CD4-positive, alpha-beta T cell treated with Interleukin-21 for 1 hour (primary cell): ENCODE measurements at regions not wholly inside any gene's neighbourhood (a gene's known extent, or its start where the extent isn't known, plus 50 kb on each side); places are given as distances from the start of the nearest gene placed in this dataset.
"Not testable (repeated sequence)": the region's sequence is repeated elsewhere in the genome, so short reads cannot be mapped to it uniquely, and the experiment has no call there.

Source experiments
- DNase-seq: peaks from one replicate; pipeline ENCODE4 v3.0.0-alpha.2; 2020

DNA sequence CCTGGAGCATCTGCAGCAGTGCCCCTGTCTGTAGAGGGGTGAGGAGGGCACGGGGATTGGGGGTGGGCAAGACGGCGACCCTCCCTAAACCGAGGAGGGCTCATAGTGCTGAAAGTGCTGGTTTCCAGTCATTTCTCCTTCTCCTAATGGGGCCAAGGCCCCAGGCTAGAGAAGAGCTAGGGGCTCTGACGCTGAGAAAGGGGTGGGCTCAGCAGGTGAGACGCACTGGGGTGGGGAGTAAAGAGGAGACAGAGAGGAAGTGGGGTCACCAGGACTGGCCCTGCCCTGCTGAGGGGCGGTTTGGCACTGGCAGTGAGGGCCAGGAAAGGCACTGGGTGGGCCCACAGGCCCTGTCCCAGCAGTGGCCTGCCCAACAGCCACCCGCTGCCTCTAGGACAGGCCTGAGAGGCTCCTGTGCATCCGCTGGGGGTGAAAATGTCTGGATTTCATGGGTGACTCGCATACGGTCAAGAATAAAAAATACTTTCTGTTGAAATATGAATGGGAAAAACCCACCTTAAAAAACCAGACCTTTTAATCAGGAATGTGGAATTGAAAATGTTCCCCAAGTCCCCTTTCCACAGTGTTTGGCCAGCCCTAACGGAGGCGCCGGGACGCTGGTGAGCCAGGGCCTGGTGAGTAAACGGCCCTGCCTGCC lies 122.4 kb upstream of the SMURF2 start:
- DNase-seq: no peak

DNA sequence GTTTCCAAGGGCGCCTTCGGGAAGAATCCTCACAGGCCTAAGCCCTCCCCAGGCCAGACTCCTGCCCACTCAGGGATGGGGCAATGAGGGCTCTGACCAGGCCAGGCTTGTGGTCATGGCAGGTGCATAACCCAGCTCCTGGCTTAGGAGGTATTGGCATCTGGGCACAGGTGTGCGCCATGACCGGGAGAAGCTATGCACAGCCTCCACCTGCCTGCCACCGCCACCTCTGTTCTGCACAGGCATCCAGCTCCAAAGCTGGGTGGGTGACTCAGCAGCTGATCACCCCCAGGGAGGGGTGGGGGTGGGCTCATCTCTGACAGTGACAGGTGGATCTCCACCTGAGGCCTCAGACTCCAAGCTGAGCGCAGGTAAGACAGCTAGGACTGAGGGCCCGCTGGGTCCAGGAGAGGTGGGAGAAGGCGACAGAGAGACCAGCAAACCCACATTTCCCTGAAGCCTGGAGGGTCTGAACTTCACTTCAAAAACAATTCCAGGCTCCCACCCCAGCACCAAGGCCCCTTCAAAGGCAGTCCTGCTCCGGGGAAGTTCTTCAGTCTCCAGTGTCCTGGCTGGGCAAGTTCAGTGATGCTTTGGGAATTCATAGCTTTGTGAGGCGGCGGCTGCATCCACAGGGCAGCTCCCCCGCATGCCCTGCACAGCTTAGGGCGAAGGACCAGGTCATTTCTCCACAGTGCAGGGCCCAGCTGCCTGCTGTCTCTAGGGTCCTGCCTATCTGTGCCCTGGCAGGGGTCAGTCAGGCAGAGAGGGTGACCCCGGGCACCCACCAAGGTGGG lies 121.6 kb upstream of the SMURF2 start:
- no peak for DNase-seq

DNA sequence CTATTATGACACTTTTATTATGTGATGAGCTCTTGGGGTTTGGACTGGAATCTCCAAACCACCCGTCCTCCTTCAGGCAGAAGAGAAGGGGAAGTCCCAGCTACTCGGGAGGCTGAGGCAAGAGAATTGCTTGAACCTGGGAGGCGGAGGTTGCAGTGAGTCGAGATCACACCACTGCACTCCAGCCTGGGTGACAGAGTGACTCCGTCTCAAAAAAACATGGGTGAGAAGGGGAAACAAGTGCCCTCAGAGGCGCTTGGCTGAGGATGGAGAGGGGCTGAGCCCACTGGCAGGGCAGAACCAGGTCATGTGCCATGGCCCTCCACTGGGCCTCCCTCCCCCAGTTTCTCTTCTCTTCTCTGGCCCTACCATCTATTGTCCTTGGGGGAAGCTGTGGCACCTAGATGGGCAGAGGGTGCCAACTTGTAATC lies 120.9 kb upstream of the SMURF2 start:
- DNase-seq: no peak

DNA sequence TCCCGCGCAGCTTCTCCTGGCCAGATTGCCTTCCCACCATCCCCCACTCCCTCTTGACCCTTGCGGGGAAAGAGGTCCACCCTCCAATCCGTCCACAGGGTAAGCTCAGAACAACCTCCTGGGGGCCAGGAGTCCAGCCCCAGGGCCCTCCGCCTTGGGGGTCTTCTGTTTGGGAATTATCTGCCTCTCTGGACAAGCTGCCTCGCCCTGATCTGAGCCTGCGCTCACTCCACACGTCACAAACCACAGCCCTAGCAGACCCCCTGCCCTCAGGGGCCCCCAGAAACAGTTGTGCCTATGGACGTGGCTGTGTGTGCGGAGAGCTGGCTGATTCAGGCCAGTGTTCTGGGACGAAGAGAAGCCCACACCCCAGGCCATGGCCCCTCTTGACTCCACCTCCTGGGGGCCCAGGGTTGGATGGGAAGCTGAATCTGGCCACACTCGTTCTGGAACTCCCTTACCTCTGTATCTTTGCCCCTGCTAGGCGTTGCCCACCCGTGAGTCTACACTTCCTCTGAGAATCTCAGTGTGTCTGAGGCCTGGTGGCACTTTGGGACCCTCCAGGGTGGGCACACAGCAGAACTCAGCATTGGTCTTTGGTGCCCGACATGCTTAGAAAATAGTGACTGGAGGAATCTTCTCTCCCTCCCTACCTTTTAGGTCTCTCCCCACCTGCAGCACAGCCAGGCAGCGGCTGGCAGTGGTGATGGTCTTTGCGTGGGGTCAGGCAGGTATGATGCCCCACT lies 119.9 kb upstream of the SMURF2 start:
- DNase-seq: no peak

DNA sequence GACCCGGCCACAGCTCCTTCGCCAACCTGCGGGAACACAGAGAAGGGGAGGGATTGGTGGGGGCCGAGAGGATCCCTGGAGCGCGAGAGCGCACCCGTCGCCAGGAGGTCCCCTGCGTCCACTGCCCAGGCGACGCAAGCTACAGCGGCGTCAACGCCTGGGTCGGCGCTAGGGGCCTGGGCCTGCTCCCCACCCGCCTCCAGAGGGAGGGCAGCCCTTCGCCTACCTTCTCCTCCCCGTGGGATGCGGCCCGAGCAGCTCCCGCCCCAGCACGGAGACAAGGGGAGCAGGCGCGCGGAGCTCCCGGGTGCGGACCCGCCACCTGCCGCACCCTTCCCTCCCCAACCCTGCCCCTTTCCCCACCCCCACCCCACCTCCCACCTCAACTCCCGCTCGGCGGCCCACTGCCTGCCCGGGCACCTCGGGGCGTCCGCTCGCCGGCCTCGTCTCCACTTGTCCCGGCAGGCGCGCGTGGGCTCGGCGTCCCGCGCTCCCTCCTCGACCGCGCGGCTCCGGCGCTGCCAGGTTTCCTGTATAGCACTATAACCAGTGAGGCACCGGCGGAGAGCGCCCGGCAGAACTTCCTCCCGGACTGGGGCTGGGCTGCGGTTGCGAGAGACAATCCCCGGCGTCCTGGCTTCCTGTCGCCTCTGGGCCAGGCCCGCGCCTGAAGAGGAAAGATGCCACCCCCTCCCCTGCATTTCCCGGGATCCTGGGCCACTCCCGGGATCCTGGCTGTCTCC lies 119.1 kb upstream of the SMURF2 start:
- peak; percentile 63 for DNase-seq

DNA sequence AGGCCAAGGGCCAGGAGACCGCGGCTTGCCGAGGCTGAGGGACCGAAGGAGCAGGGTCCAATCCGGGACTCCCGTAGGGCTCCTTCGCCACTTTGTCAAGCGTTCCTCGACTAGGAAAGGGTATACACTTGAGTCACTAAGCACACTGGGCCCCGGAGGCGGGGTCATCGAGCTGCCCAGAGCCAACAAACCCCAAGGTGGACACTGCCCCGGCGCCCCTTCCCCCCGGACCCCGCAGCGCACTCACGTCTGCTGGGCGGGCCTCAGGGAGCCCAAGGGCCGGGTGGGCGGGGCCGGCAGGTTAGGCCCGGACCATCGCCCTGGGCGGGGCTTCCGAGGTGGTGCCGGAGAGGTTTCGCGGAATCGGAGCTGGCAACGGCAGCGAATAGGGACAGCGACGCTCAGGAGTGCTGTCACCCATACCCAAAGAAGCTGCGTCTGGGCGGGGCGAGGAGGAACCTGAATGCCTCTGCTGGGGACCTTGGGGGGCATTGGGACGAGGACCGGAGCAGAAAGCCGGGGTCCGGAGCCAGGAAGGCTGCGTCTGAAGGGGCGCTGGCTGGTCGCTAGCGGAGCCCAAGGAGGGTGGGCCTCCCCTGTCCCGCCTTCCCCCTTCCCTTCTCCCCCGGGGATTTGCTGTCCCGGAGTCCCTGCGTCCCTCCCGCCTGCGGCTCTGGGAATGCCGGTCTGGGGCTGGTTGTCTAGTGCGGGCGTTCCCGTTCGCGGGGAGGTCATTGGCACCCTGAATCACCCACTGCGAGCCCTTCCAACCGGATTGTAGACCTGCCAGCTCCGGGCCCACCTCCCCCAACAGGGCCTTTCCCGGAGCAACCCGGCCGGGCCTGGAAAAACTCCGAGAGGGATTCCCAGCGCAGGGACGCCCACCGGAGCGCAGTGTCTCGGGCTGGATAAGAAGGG lies 118.2 kb upstream of the SMURF2 start:
- peak; percentile 88 for DNase-seq

DNA sequence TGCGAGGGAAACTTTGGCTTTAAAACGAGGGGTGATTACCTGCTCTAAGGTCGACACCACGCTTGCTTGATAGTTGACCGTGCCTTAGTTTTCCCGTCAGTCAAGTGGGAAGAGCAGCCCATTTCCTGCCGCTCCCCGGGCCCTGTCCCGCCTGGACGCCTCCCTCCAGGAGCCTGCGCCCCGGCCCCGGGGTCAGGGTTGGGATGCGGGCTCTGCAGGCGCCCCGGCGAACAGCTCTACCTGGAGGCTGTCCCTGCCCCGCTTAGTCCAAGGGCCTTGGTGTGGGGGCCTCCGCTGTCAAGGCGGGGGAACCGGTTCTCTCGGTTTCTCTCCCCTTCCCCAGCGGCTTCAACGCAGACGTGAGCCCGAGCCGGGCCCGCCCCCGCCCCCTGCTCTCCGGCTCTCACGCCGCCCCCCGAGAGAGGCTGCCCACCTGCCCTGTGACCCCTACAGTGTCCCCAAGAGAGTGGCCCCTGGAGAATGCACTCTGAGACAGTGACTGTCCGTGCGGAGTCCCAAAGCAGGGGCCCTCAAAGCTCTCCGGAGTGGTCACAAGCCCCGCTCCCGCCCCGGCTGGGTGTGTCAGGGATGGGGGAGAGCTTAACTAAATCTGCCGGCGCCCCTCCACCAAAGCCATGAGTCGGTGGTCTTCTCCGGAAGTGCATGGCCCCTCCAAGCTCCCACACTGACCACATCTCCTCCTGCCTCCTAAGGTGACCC lies 117.4 kb upstream of the SMURF2 start:
- DNase-seq: no peak

DNA sequence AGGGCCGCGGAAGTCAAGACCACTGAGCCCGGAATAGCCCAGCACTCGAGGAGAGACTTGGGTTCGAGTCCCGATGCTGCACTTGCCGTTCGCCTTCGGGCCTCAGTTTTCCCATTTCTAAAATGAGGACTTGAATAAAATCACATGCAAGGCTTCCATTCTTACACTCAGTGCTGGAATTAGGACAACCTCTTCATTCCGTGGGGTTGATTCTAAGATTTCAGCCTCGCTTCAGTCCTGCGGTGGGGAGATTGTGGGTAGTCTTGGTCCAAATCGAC lies 116.9 kb upstream of the SMURF2 start:
- DNase-seq: not testable (repeated sequence)

DNA sequence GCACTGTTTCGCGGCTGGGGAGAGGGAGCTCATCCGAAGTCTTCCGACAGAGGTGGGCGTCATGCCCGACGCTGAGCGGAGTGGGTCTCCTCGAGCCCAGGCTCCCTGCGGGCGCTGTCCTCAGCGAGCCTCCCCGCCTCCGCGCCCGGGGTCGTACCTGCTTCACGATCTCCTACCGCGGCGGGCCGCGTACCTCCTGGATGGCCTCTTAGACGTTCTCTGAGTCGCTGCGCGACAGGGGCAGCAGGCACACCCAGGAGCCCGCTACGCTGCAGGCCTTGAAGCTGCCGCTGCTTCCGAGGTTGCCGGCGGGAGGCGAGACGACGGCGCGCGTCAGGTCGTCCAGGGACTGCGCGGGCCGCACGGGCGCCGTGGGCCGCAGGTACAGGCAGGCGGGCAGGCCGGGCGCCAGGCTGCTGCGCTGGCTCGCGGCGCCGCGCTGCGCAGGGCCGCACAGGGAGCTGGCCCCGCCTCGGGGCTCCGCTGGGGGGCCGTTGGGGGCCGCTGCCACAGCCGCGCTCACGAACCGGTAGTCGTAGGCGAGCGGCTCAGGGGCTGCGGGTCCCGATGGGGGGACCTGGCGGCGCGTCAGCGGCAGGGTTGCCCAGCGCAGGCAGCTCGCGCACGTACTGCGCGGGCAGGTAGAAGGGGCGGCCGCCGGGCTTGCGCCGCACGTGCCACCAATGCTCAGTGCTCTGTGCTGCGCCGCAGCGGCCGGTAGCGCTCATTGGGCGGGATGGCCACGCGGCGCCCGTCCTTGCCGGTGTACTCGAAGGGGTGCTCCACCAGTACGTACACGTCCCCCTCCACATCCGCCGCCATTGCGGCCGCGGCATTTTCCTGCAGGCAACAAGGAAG lies 116.4 kb upstream of the SMURF2 start:
- DNase-seq: peak; percentile 33

DNA sequence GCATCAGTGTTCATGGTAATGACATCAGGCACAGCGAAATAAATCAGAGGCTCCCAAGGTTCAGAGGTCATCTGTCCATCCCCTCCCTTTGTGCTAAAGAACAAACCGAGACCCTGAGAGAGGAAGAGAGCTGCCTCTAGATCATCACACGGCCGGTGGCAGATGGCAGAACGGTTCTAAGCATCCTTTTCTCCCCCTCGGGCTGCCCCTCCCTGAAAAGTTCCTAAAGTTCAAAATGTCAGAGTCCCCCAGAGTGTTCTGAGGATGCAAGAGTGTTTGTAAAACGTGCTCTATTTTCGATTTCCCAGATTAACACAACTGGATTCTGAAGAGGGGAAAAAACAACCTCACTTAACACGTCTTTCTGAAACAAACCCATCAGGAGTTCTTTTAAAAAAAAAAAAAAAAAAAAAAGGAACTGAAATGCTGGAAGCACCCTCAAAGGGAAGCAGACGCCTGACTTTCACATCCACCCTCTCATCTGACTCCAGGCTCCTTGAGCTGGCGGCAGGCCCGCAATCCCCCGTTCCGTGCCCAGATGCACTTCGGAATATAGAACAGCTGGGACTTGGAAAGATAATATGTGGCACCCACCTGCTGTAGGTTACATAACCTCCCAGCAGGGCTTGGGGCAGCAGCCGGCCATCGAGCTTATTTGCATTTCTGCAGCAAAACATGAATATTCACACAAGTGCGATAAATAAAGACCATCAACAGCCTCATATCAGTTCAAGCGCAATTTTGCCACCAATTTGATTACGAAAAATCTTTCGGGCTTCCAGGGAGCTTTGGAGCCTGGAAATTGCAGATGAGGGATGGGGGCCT lies 115.5 kb upstream of the SMURF2 start:
- no peak for DNase-seq

DNA sequence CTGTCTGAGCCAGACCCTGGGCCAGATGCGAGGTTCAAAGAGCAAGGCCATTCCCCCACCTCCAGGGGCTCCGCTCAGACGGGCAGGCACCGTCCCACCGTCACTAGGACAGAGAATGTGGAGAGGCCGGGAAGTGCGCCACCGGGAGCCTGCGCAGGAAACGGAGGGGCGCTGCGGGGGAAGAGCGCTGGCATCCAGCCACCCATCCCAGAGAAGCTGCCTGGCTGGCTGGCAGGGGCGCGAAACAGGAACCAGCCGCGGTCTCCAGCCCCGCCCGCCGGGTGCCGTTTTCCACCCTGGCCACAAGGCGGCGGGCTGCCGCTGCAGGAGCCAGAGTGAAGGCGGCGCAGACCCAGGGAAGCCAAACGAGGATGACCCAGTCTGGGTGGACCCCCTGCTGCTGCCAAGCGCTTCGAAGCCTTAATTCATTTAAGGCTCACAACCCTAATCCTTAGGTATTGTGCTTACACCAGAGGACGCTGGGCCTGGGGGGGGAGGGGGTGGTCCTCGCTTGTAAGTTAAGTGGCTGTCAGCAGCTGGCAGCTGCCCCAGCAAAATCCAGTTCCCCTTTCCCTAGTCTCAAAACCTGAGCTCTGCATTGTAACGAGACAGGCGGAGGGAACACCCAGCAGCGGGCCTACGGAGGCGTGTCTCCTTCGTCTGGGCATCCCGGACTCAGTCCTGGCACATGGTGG lies 114.8 kb upstream of the SMURF2 start:
- DNase-seq: peak; percentile 73

DNA sequence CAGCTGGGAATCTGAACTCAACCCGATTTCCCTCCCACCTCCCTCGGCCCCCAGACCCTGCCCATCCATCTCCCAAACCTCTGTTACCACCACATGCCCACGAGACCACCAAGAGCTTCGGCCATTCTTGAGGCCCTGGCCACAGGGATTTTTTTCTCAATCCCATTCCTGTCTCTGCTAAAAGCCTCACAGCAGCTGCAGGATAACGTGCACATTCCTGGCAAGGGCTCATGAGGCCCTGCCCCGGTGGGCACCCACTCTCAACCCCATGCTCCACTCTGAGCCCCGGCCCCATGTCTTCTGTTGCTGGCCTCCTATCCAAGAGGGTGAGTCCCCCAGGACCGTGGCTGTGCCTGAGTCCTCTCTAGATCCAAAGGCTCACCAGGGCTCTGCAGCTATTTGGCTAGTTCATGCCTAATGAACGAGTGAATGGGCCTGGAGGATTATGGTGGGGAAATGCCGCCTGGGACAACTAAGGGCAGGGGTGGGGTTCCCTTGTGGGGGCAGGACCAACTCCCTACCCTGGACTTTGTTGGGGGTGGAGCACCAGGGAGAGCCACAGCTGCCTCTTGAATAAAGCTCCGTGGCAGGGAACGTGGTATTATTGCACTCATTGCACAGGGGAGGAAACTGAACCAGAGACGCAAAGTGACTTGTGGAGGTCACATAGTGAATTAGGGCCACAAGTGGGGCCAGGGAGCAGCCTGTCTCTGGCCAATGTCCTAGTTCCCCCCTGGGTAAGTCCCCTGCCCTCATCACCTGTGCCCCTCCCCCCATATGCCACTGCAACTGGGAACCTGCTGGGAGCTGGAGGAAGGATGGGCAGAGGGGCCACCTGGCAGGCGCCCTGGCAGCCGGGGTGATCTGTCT lies 113.8 kb upstream of the SMURF2 start:
- no peak for DNase-seq

DNA sequence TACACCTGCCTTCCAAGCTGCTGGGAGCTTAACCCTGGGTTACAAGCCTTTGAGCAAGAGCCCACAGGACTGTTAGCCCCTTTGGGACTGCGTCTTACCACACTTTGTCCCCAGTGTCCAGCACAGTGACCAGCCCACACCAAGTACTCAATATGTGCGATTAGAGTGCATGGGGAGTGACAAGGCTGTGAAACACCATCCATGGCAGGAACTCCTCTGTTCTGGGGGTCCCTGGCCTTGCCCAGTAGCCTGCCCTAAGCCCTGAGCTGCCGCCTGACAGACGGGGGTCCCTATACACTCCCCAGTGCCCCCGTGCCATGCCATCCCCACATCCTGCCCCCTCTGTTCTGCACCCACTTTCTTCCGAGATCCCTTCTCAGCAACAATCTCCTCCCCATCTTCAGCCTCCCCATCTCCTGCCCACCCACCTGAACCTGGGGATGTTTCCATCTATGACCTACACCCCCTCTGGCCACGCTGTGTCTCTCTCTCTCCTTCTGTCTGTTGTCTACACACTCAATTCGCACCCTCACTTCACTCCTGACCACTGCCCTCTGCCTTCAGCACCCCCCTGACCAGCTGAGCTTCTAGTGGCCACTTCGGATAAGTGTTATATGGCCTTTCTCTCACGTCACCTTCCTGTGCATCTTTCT lies 112.9 kb upstream of the SMURF2 start:
- DNase-seq: no peak

DNA sequence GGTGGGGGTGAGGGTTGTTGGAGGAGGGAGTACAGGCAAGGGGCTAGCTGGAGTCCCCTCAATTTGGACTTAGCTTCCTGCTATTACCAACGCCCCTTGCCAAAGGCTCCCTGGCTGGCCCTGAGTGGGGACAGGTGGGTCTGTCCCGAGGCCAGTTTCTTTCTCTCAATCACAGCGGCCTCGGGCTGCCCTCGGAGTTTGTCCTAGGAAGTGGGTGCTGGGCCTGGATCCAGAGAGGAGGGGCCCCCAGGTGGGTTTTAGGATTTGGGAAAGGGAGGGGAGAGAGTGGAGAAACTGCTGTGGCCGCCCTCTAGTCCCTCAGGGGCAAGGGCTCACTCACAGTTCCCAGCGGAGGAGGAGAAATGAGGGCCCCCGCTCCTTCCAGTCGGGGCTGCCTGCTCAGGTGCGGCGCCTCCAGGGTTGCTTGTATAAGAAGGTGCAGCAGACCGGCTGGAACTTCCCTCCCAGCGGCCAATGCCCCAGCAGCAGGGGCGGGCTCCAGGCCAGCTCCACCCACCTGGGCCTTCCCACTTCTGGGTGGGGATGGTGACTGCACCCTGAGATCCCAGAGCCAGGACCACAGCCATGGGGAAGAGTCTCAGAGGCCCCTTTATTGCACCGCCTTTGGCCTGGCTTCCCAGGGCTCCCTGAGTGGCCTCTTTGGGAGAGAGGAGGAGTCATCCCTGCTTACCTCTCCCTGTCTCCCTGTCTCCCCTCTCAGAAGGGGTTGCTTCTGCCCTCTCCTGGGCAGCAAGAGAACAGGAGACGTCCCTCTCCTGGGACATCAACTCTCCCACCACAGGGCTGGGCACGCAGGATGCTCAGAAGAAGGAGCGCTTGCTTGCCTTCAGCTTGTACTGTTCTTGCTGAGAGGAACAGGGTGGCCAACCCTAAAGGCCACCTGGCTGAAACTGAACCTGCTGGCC lies 112.0 kb upstream of the SMURF2 start:
- no peak for DNase-seq

DNA sequence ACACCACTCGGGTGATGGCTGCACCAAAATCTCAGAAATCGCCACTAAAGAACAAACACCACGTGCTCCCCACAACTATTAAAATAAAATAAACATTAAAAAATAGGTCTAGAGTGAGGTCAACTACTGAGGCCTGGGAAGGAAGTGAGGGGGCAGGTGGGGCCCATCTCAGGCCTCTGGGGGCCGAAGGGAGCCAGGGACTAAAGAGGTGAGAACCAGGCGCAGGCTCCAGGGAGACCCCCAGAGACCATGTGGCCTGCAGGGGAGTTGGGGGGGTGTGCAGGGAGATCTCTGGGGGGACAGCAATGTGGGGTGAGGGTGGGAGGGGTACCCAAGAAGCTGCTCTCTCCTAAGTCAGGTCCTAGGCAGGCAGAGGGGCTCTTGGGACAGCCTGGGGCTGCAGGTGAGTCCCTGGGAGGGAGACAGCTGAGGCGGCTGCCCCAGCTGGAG lies 111.3 kb upstream of the SMURF2 start:
- no peak for DNase-seq

DNA sequence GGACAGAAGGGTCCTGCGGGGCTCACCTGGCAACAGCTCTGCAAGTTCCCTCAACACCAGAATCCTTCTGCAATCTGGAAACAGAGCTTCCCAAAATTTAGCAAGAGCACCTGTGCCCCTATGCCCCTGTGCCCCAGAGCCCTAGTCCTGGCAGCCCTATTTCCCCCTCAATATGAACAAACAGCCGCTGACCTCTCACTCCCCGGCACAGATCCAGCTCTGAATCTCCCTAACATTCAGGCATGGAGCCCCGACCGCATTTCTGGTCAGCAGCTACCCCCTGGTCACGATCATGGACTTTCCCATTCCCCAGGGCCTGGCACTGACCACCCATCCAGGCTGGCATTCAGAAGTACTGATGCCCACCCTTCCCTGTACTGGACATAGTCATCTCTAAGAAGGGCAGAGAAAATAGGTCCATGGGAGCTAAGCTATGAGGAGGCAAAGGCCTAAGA lies 110.8 kb upstream of the SMURF2 start:
- DNase-seq: no peak
